HEK293 (cell line): ENCODE measurements at regions not wholly inside any gene's neighbourhood (a gene's known extent, or its start where the extent isn't known, plus 50 kb on each side); places are given as distances from the start of the nearest gene placed in this dataset.

ENCODE experiments used
- CTCF ChIA-PET: fragments of 350-600 bp; formaldehyde crosslinking; extraction: SDS; loops from one replicate; lab custom pipeline; 2021; ENCODE audit warnings: antibody characterized with exemption; lab: Yijun Ruan, JAX
- POLR2A ChIA-PET: fragments of 300-600 bp; formaldehyde crosslinking; extraction: SDS; loops from one replicate; lab custom pipeline; 2020; ENCODE audit warnings: antibody characterized with exemption, inconsistent platforms; lab: Yijun Ruan, JAX
- H3K27ac ChIP-seq: fragments of 200-500 bp; sonication (Bioruptor generic); 2 replicates; pipeline ENCODE4 v1.5.1; 2014; ENCODE audit warnings: low read depth, low read length, control low read depth, inconsistent platforms; ENCODE audit errors: extremely low read depth
- H3K36me3 ChIP-seq, 2 experiments: fragments of 200-500 bp in 1 of 2; sonication (Bioruptor generic) in 1 of 2; 1 replicate in 1 of 2; 2 replicates in 1 of 2; pipeline ENCODE4 v1.5.1; 2014 to 2017; ENCODE audit warnings: inconsistent platforms in 2 of 2, low read length in 2 of 2; ENCODE audit not compliant: control insufficient read depth in 2 of 2, insufficient read depth in 1 of 2
- H3K4me1 ChIP-seq: fragments of 200-500 bp; sonication (Bioruptor generic); 2 replicates; pipeline ENCODE4 v1.5.1; 2014; ENCODE audit warnings: mild to moderate bottlenecking, low read length, inconsistent platforms; ENCODE audit not compliant: control insufficient read depth, insufficient read depth
- H3K4me3 ChIP-seq: 2 replicates; pipeline ENCODE4 v1.5.1; 2011; ENCODE audit warnings: low read depth, mild to moderate bottlenecking, control low read depth, low read length, moderate library complexity
- H3K9me3 ChIP-seq: fragments of 200-500 bp; sonication (Bioruptor generic); 2 replicates; pipeline ENCODE4 v1.5.1; 2014; ENCODE audit warnings: low read depth, low read length, inconsistent platforms; ENCODE audit not compliant: control insufficient read depth, insufficient read depth
- BCL11B ChIP-seq: fragments of 450-650 bp; formaldehyde crosslinking; IDR thresholded peaks from 2 replicates; pipeline ENCODE4 v1.5.1; 2016; ENCODE audit warnings: low read depth, missing biosample characterization, missing genetic modification characterization
- ELK4 ChIP-seq: IDR thresholded peaks from 2 replicates; pipeline ENCODE4 v1.6.1; 2011; ENCODE audit warnings: mild to moderate bottlenecking, low read depth, low read length, borderline replicate concordance
- GFI1B ChIP-seq: fragments of 450-650 bp; formaldehyde crosslinking; IDR thresholded peaks from 2 replicates; pipeline ENCODE4 v1.5.1; 2016; ENCODE audit warnings: missing biosample characterization, missing genetic modification characterization
- GLIS2 ChIP-seq: fragments of 450-650 bp; formaldehyde crosslinking; IDR thresholded peaks from 2 replicates; pipeline ENCODE4 v1.5.1; 2016; ENCODE audit warnings: missing biosample characterization, missing genetic modification characterization
- KLF16 ChIP-seq: fragments of 450-650 bp; formaldehyde crosslinking; IDR thresholded peaks from 2 replicates; pipeline ENCODE4 v1.5.1; 2017; ENCODE audit warnings: missing biosample characterization, missing genetic modification characterization
- KLF9 ChIP-seq: fragments of 450-650 bp; formaldehyde crosslinking; IDR thresholded peaks from 2 replicates; pipeline ENCODE4 v1.5.1; 2016; ENCODE audit warnings: missing biosample characterization, missing genetic modification characterization, low read depth
- OSR2 ChIP-seq: fragments of 450-650 bp; formaldehyde crosslinking; IDR thresholded peaks from 2 replicates; pipeline ENCODE4 v1.5.1; 2016; ENCODE audit warnings: missing biosample characterization, missing genetic modification characterization
- SALL2 ChIP-seq: fragments of 450-650 bp; formaldehyde crosslinking; IDR thresholded peaks from 2 replicates; pipeline ENCODE4 v1.5.0; 2017; ENCODE audit warnings: missing biosample characterization, mild to moderate bottlenecking, missing genetic modification characterization, borderline replicate concordance
- TRIM28 ChIP-seq: IDR thresholded peaks from 2 replicates; pipeline ENCODE4 v1.6.1; 2011; ENCODE audit warnings: low read length, control low read depth, borderline replicate concordance
- ZBTB44 ChIP-seq: fragments of 450-650 bp; IDR thresholded peaks from 2 replicates; pipeline ENCODE4 v1.5.1; 2018; ENCODE audit warnings: missing biosample characterization, mild to moderate bottlenecking, missing genetic modification characterization
- ZBTB7A ChIP-seq: fragments of 450-650 bp; formaldehyde crosslinking; IDR thresholded peaks from 2 replicates; pipeline ENCODE4 v1.5.1; 2016; ENCODE audit warnings: low read depth, missing biosample characterization, missing genetic modification characterization
- ZNF121 ChIP-seq: fragments of 450-650 bp; formaldehyde crosslinking; IDR thresholded peaks from 2 replicates; pipeline ENCODE4 v1.5.1; 2016; ENCODE audit warnings: missing biosample characterization, missing genetic modification characterization
- ZNF18 ChIP-seq: fragments of 450-650 bp; formaldehyde crosslinking; IDR thresholded peaks from 2 replicates; pipeline ENCODE4 v1.5.1; 2016; ENCODE audit warnings: missing biosample characterization, missing genetic modification characterization
- ZNF324 ChIP-seq: fragments of 450-650 bp; formaldehyde crosslinking; IDR thresholded peaks from 2 replicates; pipeline ENCODE4 v1.5.1; 2016; ENCODE audit warnings: missing biosample characterization, missing genetic modification characterization
- ZNF37A ChIP-seq: fragments of 450-650 bp; IDR thresholded peaks from 2 replicates; pipeline ENCODE4 v1.5.1; 2018; ENCODE audit warnings: missing biosample characterization, missing genetic modification characterization
- ZNF48 ChIP-seq: fragments of 450-650 bp; formaldehyde crosslinking; IDR thresholded peaks from 2 replicates; pipeline ENCODE4 v1.5.1; 2016; ENCODE audit warnings: missing biosample characterization, missing genetic modification characterization
- ZNF510 ChIP-seq: fragments of 450-650 bp; formaldehyde crosslinking; IDR thresholded peaks from 2 replicates; pipeline ENCODE4 v1.5.1; 2018; ENCODE audit warnings: mild to moderate bottlenecking, missing genetic modification characterization, missing biosample characterization; ENCODE audit not compliant: insufficient replicate concordance
- ZNF610 ChIP-seq: fragments of 450-650 bp; formaldehyde crosslinking; IDR thresholded peaks from 2 replicates; pipeline ENCODE4 v1.5.1; 2016; ENCODE audit warnings: missing biosample characterization, missing genetic modification characterization, borderline replicate concordance
- ZNF654 ChIP-seq: fragments of 450-650 bp; formaldehyde crosslinking; IDR thresholded peaks from 2 replicates; pipeline ENCODE4 v1.5.1; 2016; ENCODE audit warnings: low read depth, missing biosample characterization, missing genetic modification characterization
- ZNF677 ChIP-seq: fragments of 450-650 bp; IDR thresholded peaks from 2 replicates; pipeline ENCODE4 v1.5.0; 2018; ENCODE audit warnings: missing biosample characterization, mild to moderate bottlenecking, missing genetic modification characterization, moderate library complexity
- ZSCAN30 ChIP-seq: fragments of 450-650 bp; IDR thresholded peaks from 2 replicates; pipeline ENCODE4 v1.5.1; 2018; ENCODE audit warnings: missing biosample characterization, mild to moderate bottlenecking, missing genetic modification characterization, moderate library complexity

- ChIA-PET POLR2A (interaction anchor here (1.0 kb wide), 1 partner anchor 15 kb away, joined by 3 read pairs; no protein-coding TSS in a partner anchor), CTCF (no interaction called here)
- TF ChIP-seq KLF9 (tag by site-specific recombination) (no peak), ZNF48 (no peak), ELK4 (no peak), ZNF324 (tag by site-specific recombination) (no peak), ZNF654 (tag by site-specific recombination) (no peak), KLF16 (tag by site-specific recombination) (no peak), BCL11B (tag by site-specific recombination) (no peak), OSR2 (tag by site-specific recombination) (no peak), ZNF677 (tag by site-specific recombination) (no peak)
- TF ChIP-seq, all 188 proteins: peak for 0
- Histone ChIP-seq H3K9me3 (no peaks in the 10 kb centered on the region), H3K36me3 (no peaks in the 10 kb centered on the region), H3K4me1 (no peaks in the 10 kb centered on the region), H3K27ac (no peak overlapping the region), H3K4me3 (no peak overlapping the region)
Measured at GRCh38 chr7:25750744-25751508, 401.1 kb upstream of the NFE2L3 start.

- no peak for TF ChIP-seq ZNF610 (tag by site-specific recombination)
- TF ChIP-seq ZBTB44 (tag by site-specific recombination), result no peak
- TF ChIP-seq TRIM28, result no peak
- TF ChIP-seq ZNF121 (tag by site-specific recombination), result no peak
- TF ChIP-seq GFI1B, result no peak
- TF ChIP-seq ZNF37A (tag by site-specific recombination), result no peak
- TF ChIP-seq, all 188 proteins: peak for 0
- ChIA-PET POLR2A (no interaction called here), CTCF (no interaction called here)
- Histone ChIP-seq H3K27ac (no peak overlapping the region), H3K9me3 (no peaks in the 10 kb centered on the region), H3K4me1 (no peaks in the 10 kb centered on the region), H3K36me3 (no peaks in the 10 kb centered on the region), H3K4me3 (no peak overlapping the region)
Measured at GRCh38 chr7:25752154-25752553, 399.8 kb upstream of the NFE2L3 start.

GRCh38 chr7:25752967-25753791 lies 398.8 kb upstream of the NFE2L3 start:
- no peaks in the 10 kb centered on the region for H3K9me3 ChIP-seq
- ChIA-PET CTCF (interaction anchor here (0.6 to 0.7 kb wide), 2 partner anchors 32 to 48 kb away, joined by 3 to 5 read pairs; no protein-coding TSS in a partner anchor), POLR2A (no interaction called here)
- H3K27ac ChIP-seq, result no peak overlapping the region
- H3K4me1 ChIP-seq, result no peaks in the 10 kb centered on the region
- TF ChIP-seq SALL2 (tag by site-specific recombination) (no peak), ZSCAN30 (tag by site-specific recombination) (no peak), ZNF18 (tag by site-specific recombination) (no peak), GLIS2 (tag by site-specific recombination) (no peak), ZNF48 (no peak), ZBTB7A (no peak), BCL11B (tag by site-specific recombination) (no peak), ZNF510 (tag by site-specific recombination) (no peak)
- no peaks in the 10 kb centered on the region for H3K36me3 ChIP-seq
- no peak overlapping the region for H3K4me3 ChIP-seq
